ENCODE measurements at regions not wholly inside any gene's neighbourhood (a gene's known extent, or its start where the extent isn't known, plus 50 kb on each side); places are given as distances from the start of the nearest gene placed in this dataset.
"Not testable (repeated sequence)": the region's sequence is repeated elsewhere in the genome, so short reads cannot be mapped to it uniquely, and the experiment has no call there.

GRCh38 chr4:111435986-111436744 lies 709.1 kb upstream of the FAM241A start:
- no peak for DNase-seq

GRCh38 chr4:111441687-111442086 lies 703.6 kb upstream of the FAM241A start:
- DNase-seq, result no peak

GRCh38 chr4:111444836-111445235 lies 700.4 kb upstream of the FAM241A start:
- DNase-seq, result not testable (repeated sequence)

GRCh38 chr4:111449657-111450056 lies 695.6 kb upstream of the FAM241A start:
- no peak for DNase-seq

GRCh38 chr4:111450867-111451266 lies 694.4 kb upstream of the FAM241A start:
- no peak for DNase-seq

GRCh38 chr4:111453216-111453615 lies 692.0 kb upstream of the FAM241A start:
- DNase-seq, result no peak

- DNase-seq, result no peak
These were observed 690.3 kb upstream of the FAM241A start for GRCh38 chr4:111454961-111455360.

GRCh38 chr4:111464251-111465045 lies 680.8 kb upstream of the FAM241A start:
- DNase-seq, result no peak

- no peak for DNase-seq
These were observed 678.2 kb upstream of the FAM241A start for GRCh38 chr4:111466811-111467604.

- DNase-seq, result no peak
These were observed 670.3 kb upstream of the FAM241A start for GRCh38 chr4:111475001-111475400.

- no peak for DNase-seq
These were observed 669.6 kb upstream of the FAM241A start for GRCh38 chr4:111475666-111476065.

GRCh38 chr4:111480510-111480909 lies 664.7 kb upstream of the FAM241A start:
- no peak for DNase-seq

- no peak for DNase-seq
These were observed 661.7 kb upstream of the FAM241A start for GRCh38 chr4:111483375-111484169.

GRCh38 chr4:111492496-111492895 lies 652.8 kb upstream of the FAM241A start:
- DNase-seq, result no peak

- no peak for DNase-seq
These were observed 650.8 kb upstream of the FAM241A start for GRCh38 chr4:111494471-111494870.

GRCh38 chr4:111494971-111495370 lies 650.3 kb upstream of the FAM241A start:
- no peak for DNase-seq

- no peak for DNase-seq
These were observed 646.0 kb upstream of the FAM241A start for GRCh38 chr4:111499291-111499690.

- DNase-seq, result no peak
These were observed 645.5 kb upstream of the FAM241A start for GRCh38 chr4:111499706-111500105.

GRCh38 chr4:111500858-111501257 lies 644.4 kb upstream of the FAM241A start:
- DNase-seq, result no peak

GRCh38 chr4:111501946-111502345 lies 643.3 kb upstream of the FAM241A start:
- DNase-seq, result no peak

GRCh38 chr4:111502626-111503025 lies 642.6 kb upstream of the FAM241A start:
- DNase-seq, result no peak

- DNase-seq, result no peak
These were observed 638.5 kb upstream of the FAM241A start for GRCh38 chr4:111506706-111507105.

- no peak for DNase-seq
These were observed 634.7 kb upstream of the FAM241A start for GRCh38 chr4:111510535-111510934.
